ENCODE measurements at regions not wholly inside any gene's neighbourhood (a gene's known extent, or its start where the extent isn't known, plus 50 kb on each side); places are given as distances from the start of the nearest gene placed in this dataset.

DNA sequence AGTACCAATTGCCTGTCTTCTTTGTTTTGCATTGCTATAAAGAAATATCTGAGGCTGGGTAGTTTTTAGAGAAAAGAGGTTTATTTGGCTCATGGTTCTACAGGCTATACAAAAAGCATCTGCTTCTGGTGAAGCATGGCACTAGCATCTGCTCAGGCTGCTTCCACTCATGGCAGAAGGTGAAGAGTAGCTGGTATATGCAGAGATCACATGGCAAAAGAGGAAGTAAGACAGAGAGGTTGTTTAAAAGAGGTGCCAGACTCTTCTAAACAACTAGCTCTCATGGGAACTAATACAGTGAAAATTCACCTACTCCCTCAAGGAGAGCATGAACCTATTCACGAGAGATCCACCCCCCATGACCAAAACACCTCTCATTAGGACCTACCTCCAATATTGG is 56.7 kb upstream of the GUCA2B start:
- H3K4me3 ChIP-seq (ENCODE audit: low read depth, low read length): no peak overlapping the region
- TF ChIP-seq CTCF (conservative IDR thresholded peaks at IDR 0.05; ENCODE audit: low read depth, low read length): no peak
- DNase-seq (ENCODE audit: low read depth): no peak

DNA sequence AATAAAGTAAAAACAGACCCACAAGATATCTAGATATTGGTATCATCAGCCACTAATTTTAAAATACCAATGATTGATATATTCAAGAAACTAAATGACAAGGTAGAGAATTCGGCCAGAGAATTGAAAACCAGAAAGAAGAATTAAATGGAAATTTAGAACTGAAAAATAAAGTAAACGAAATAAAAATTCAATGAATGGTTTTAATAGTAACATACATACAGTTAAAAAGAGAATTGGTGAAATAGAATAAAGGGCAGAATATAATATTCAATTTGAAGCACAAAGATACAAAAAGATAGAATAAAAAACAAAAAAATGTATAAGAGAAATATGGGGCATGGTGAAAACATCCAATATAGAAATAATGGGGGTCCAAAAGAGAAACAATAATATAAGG is 64.0 kb upstream of the GUCA2B start:
- H3K4me3 ChIP-seq (ENCODE audit: low read depth, low read length): no peak overlapping the region
- no peak for DNase-seq (ENCODE audit: low read depth)
- no peak for TF ChIP-seq CTCF (conservative IDR thresholded peaks at IDR 0.05; ENCODE audit: low read depth, low read length)

GRCh38 chr1:42086146-42086545 is 67.1 kb upstream of the GUCA2B start:
- no peak for DNase-seq (ENCODE audit: low read depth)
- no peak for TF ChIP-seq CTCF (conservative IDR thresholded peaks at IDR 0.05; ENCODE audit: low read depth, low read length)
- no peak overlapping the region for H3K4me3 ChIP-seq (ENCODE audit: low read depth, low read length)

- TF ChIP-seq CTCF (conservative IDR thresholded peaks at IDR 0.05; ENCODE audit: low read depth, low read length): no peak
- no peak overlapping the region for H3K4me3 ChIP-seq (ENCODE audit: low read depth, low read length)
- peak; percentile 34 for DNase-seq (ENCODE audit: low read depth)
These were observed 67.6 kb upstream of the GUCA2B start for GRCh38 chr1:42085596-42085995.

GRCh38 chr1:42081475-42081874 is 71.7 kb upstream of the GUCA2B start:
- H3K4me3 ChIP-seq (ENCODE audit: low read depth, low read length): no peak overlapping the region
- DNase-seq (ENCODE audit: low read depth): no peak
- no peak for TF ChIP-seq CTCF (conservative IDR thresholded peaks at IDR 0.05; ENCODE audit: low read depth, low read length)

DNA sequence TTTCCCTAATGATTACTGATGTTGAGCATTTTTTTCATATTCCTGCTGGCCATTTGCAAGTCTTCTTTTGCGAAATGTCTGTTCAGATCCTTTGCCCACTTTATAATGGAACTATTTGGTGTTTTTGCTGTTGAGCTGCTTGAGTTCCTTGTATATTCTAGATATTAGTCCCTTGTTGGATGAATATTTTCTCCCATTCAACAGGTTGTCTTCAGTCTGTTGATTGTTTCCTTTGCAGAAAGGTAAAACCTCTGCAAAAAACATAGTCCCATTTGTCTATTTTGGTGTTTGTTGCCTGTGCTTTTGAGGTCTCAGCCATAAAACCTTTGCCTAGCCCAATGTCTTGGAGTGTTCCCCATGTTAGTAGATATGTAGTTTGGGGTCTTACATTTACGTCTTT is 78.0 kb upstream of the GUCA2B start:
- no peak for DNase-seq (ENCODE audit: low read depth)
- H3K4me3 ChIP-seq (ENCODE audit: low read depth, low read length): no peak overlapping the region
- no peak for TF ChIP-seq CTCF (conservative IDR thresholded peaks at IDR 0.05; ENCODE audit: low read depth, low read length)

GRCh38 chr1:42070996-42071395 is 82.2 kb upstream of the GUCA2B start:
- DNase-seq (ENCODE audit: low read depth): no peak
- H3K4me3 ChIP-seq (ENCODE audit: low read depth, low read length): no peak overlapping the region
- TF ChIP-seq CTCF (conservative IDR thresholded peaks at IDR 0.05; ENCODE audit: low read depth, low read length): no peak

Measured in choroid plexus epithelial cell (primary cell).